Mesothelial cell of epicardium (in vitro differentiated cells): ENCODE measurements at regions not wholly inside any gene's neighbourhood (a gene's known extent, or its start where the extent isn't known, plus 50 kb on each side); places are given as distances from the start of the nearest gene placed in this dataset.

Source experiments
- DNase-seq, 2 experiments: peaks; one replicate each; pipeline ENCODE4 v3.0.0; 2021; ENCODE audit warnings: low spot score in 2 of 2; ENCODE audit not compliant: unreplicated experiment in 2 of 2
- H3K27ac Mint-ChIP-seq: 2 replicates; pipeline ENCODE4 v1.8.0; 2021; ENCODE audit warnings: mixed read lengths
- H3K27me3 Mint-ChIP-seq: 2 replicates; pipeline ENCODE4 v1.8.0; 2021; ENCODE audit warnings: low read depth, mixed read lengths
- H3K36me3 Mint-ChIP-seq: 2 replicates; pipeline ENCODE4 v1.8.0; 2021; ENCODE audit warnings: mixed read lengths
- H3K4me1 Mint-ChIP-seq: 2 replicates; pipeline ENCODE4 v1.8.0; 2021; ENCODE audit warnings: mixed read lengths
- H3K4me3 Mint-ChIP-seq: 2 replicates; pipeline ENCODE4 v1.8.0; 2021; ENCODE audit warnings: mild to moderate bottlenecking, moderate library complexity, mixed read lengths
- H3K9me3 Mint-ChIP-seq: 2 replicates; pipeline ENCODE4 v1.8.0; 2021; ENCODE audit warnings: mixed read lengths
- TF ChIP-seq, protein P1 (sequence below): fragments of 200-600 bp; sonication (generic); IDR thresholded peaks from one replicate; pipeline ENCODE4 v1.5.0; 2021; ENCODE audit warnings: antibody characterized with exemption; ENCODE audit not compliant: unreplicated experiment

DNA sequence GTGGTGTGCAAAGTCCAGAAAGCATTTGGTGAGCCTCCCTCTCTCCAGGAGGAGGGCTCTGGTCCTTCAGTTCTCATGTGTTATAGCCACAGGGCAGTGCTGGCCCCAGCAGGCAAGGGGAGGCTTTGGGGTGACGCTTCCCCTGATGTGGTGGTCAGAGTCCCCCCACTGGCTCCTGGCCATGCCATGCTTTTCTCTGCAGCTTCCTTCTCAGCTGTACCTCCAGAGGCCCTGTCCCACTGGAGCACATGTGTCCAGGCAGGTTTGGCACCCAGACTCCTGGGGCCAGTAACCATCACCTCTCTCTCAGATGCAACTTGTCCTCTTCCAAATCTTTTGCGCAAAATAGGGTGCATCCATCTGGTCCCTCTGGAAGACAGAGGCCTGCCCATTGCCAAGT, 233.0 kb upstream of the ZNF32 start:
- peaks cover 12% of the 10 kb centered on the region for H3K27me3 Mint-ChIP-seq
- TF ChIP-seq, protein P1, sequence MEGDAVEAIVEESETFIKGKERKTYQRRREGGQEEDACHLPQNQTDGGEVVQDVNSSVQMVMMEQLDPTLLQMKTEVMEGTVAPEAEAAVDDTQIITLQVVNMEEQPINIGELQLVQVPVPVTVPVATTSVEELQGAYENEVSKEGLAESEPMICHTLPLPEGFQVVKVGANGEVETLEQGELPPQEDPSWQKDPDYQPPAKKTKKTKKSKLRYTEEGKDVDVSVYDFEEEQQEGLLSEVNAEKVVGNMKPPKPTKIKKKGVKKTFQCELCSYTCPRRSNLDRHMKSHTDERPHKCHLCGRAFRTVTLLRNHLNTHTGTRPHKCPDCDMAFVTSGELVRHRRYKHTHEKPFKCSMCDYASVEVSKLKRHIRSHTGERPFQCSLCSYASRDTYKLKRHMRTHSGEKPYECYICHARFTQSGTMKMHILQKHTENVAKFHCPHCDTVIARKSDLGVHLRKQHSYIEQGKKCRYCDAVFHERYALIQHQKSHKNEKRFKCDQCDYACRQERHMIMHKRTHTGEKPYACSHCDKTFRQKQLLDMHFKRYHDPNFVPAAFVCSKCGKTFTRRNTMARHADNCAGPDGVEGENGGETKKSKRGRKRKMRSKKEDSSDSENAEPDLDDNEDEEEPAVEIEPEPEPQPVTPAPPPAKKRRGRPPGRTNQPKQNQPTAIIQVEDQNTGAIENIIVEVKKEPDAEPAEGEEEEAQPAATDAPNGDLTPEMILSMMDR = no peak
- H3K27ac Mint-ChIP-seq = no peak overlapping the region
- H3K36me3 Mint-ChIP-seq = no peaks in the 10 kb centered on the region
- H3K4me3 Mint-ChIP-seq = no peak overlapping the region
- DNase-seq = no peak
- no peaks in the 10 kb centered on the region for H3K9me3 Mint-ChIP-seq
- peaks cover 11% of the 10 kb centered on the region for H3K4me1 Mint-ChIP-seq

DNA sequence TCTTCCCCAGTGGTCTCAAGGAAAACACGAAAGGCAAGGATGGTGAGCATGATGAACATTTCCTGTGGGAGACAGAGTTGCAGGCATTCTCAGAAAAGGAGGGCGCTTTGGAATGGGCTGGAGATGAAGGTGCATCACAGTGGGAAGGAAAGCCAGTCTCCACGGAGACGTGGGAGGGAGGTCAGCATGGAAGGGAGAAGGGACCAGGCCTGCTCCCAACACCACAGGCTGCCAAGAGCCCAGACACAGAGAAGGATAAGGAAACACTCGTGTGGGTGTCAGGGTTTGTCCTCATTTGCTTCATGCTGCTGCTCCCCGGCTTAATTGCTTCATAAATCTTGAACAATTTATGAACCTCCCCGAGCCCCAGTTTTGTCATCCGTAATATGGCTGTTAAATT, 231.5 kb upstream of the ZNF32 start:
- H3K27me3 Mint-ChIP-seq = peaks cover 7% of the 10 kb centered on the region
- H3K9me3 Mint-ChIP-seq = no peaks in the 10 kb centered on the region
- H3K36me3 Mint-ChIP-seq = no peaks in the 10 kb centered on the region
- no peak overlapping the region for H3K27ac Mint-ChIP-seq
- H3K4me1 Mint-ChIP-seq = peaks cover 11% of the 10 kb centered on the region
- TF ChIP-seq, protein P1 = no peak
- H3K4me3 Mint-ChIP-seq = no peak overlapping the region
- no peak for DNase-seq

DNA sequence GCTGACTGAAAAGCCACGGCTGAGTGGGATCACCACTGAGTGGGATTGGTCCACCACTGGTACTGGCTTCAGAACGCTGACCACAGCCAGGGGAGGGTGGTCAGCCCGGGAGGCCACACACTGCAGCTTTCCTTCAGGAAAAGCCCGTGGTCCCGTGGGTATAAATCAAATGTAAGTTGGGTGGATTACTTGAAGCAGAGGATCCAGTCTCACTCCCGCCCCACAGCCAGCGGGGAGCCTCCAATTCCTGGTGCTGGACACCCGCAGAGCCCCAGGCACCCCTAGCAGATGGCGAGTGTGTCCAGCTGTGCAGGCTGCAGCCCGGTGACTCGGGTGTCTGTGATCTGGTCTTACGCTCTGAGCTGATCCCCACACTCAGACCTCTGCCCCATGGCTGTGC, 231.1 kb upstream of the ZNF32 start:
- DNase-seq = no peak
- Mint-ChIP-seq H3K4me1 (peaks cover 11% of the 10 kb centered on the region), H3K27me3 (peaks cover 4% of the 10 kb centered on the region), H3K9me3 (no peaks in the 10 kb centered on the region), H3K4me3 (no peak overlapping the region), H3K36me3 (no peaks in the 10 kb centered on the region), H3K27ac (no peak overlapping the region)
- TF ChIP-seq, protein P1 = no peak

DNA sequence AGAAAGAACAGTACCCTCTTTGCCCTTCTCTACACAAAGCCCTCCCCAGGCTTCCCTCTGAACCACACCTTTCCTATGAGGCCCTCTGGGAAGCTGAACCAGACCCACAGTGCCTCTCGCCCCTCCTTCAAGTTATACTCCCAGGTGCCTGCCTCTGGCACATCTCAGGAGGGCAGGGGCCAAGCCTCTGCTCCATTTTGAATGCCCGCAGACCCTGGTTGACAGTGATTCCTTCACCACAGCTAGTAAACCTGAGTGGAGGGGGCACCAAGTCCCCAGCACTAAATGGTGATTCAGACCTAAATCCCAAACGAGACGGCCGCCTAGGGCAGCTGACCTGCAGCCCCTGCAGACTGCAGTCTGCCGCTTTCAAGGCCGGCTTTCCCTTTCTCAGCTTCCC, 230.5 kb upstream of the ZNF32 start:
- no peaks in the 10 kb centered on the region for H3K9me3 Mint-ChIP-seq
- H3K27ac Mint-ChIP-seq = no peak overlapping the region
- H3K36me3 Mint-ChIP-seq = no peaks in the 10 kb centered on the region
- no peak overlapping the region for H3K4me3 Mint-ChIP-seq
- TF ChIP-seq, protein P1 = no peak
- peaks cover 11% of the 10 kb centered on the region for H3K4me1 Mint-ChIP-seq
- H3K27me3 Mint-ChIP-seq = peaks cover 3% of the 10 kb centered on the region
- no peak for DNase-seq

DNA sequence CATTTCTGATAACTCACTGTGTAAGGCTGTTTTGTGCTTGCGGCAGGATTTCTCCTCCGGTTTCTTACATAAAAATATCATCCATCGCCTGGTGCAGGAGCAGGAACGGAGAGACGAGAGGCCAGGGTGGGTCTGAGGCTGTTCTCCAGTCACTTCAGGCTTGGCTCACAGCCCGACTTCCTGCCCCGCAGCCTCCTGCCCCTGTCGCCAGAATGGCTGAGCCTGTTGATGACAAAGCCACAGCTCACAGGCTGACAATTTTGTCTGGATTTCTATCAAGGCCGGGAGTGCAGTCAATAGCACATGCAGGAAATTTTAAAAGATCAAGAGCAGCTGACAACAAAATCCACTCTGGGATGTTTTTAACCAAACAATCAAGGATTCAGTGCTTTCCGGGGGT, 229.7 kb upstream of the ZNF32 start:
- TF ChIP-seq, protein P1 = no peak
- H3K4me3 Mint-ChIP-seq = no peak overlapping the region
- peaks cover 11% of the 10 kb centered on the region for H3K4me1 Mint-ChIP-seq
- H3K9me3 Mint-ChIP-seq = no peaks in the 10 kb centered on the region
- H3K36me3 Mint-ChIP-seq = no peaks in the 10 kb centered on the region
- no peak overlapping the region for H3K27ac Mint-ChIP-seq
- DNase-seq = no peak
- H3K27me3 Mint-ChIP-seq = peaks cover 6% of the 10 kb centered on the region

DNA sequence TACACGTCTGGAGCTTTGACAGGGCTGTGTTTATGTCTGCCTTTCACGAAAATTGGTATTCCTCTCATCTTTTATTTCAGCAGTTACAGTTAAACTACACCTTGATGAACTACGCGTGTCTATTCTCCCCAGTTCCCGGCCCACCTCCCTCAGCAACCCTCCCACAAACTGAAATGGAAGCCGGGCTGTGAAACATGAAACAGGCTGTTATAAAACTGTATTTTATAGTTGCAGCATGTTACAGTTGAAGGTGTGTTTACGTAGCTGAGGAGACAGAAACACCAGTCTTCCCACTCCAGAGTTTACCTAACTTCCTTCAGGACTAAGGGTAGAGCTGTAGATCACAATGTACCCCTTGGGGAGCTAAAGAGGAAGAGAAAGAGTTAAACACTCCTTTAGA, 228.3 kb upstream of the ZNF32 start:
- Mint-ChIP-seq H3K36me3 (no peaks in the 10 kb centered on the region), H3K27me3 (peaks cover 8% of the 10 kb centered on the region), H3K4me3 (no peak overlapping the region), H3K27ac (no peak overlapping the region), H3K4me1 (peaks cover 11% of the 10 kb centered on the region), H3K9me3 (no peaks in the 10 kb centered on the region)
- TF ChIP-seq, protein P1 = no peak
- DNase-seq = no peak
